Natural killer cell (primary cell): ENCODE measurements at regions not wholly inside any gene's neighbourhood (a gene's known extent, or its start where the extent isn't known, plus 50 kb on each side); places are given as distances from the start of the nearest gene placed in this dataset.

Experiments used
- ATAC-seq, 3 donors: fragments of 150-1000 bp in 2 of 3; fragments of 200-7000 bp in 1 of 3; cut with Tn5 transposase; 1 replicate in 1 of 3; 2 replicates in 2 of 3; pipeline ENCODE4 v1.10.0; 2021; ENCODE audit warnings: mild to moderate bottlenecking in 2 of 3, moderate library complexity in 2 of 3
- DNase-seq, 2 donors: peaks; one replicate each; pipeline versions ENCODE4 v3.0.0 to v3.0.0-alpha.2; 2013 to 2021; ENCODE audit warnings: mixed read lengths in 1 of 2
- H3K27ac ChIP-seq: one replicate; pipeline ENCODE4 v1.5.1; 2013; ENCODE audit warnings: mild to moderate bottlenecking, low read length
- H3K27me3 ChIP-seq: one replicate; pipeline ENCODE4 v1.6.1; 2013; ENCODE audit warnings: low read length; ENCODE audit not compliant: control insufficient read depth, insufficient read depth
- H3K36me3 ChIP-seq: one replicate; pipeline ENCODE4 v1.6.1; 2013; ENCODE audit warnings: low read length; ENCODE audit not compliant: control insufficient read depth, insufficient read depth
- H3K4me1 ChIP-seq: one replicate; pipeline ENCODE4 v1.6.1; 2013; ENCODE audit warnings: low read length; ENCODE audit not compliant: control insufficient read depth, insufficient read depth
- H3K4me3 ChIP-seq: one replicate; pipeline ENCODE4 v1.5.1; 2013; ENCODE audit warnings: low read length
- H3K9me3 ChIP-seq: one replicate; pipeline ENCODE4 v1.6.1; 2013; ENCODE audit warnings: low read length; ENCODE audit not compliant: control insufficient read depth, insufficient read depth
- H3K27ac Mint-ChIP-seq, 2 donors: one replicate each; pipeline ENCODE4 v1.8.0; 2022; ENCODE audit warnings: mild to moderate bottlenecking in 2 of 2, mixed read lengths in 2 of 2, moderate library complexity in 1 of 2
- H3K27me3 Mint-ChIP-seq, 2 donors: one replicate each; pipeline ENCODE4 v1.8.0; 2022; ENCODE audit warnings: low read depth in 2 of 2, mixed read lengths in 2 of 2
- H3K36me3 Mint-ChIP-seq: one replicate; pipeline ENCODE4 v1.8.0; 2022; ENCODE audit warnings: mixed read lengths
- H3K4me1 Mint-ChIP-seq, 2 donors: one replicate each; pipeline ENCODE4 v1.8.0; 2022; ENCODE audit warnings: mixed read lengths in 2 of 2
- H3K4me3 Mint-ChIP-seq: one replicate; pipeline ENCODE4 v1.8.0; 2022; ENCODE audit warnings: mild to moderate bottlenecking, moderate library complexity, mixed read lengths
- H3K9me3 Mint-ChIP-seq, 2 donors: one replicate each; pipeline ENCODE4 v1.8.0; 2022; ENCODE audit warnings: mixed read lengths in 2 of 2
- CTCF ChIP-seq: fragments of 200-600 bp; IDR thresholded peaks from one replicate; pipeline ENCODE4 v1.8.0; 2022; ENCODE audit warnings: antibody characterized with exemption
- WGBS: methylation state at CpG from one replicate; pipeline ENCODE4 v1.1.7; 2013; ENCODE audit warnings: missing lambda C conversion rate; ENCODE audit not compliant: insufficient coverage; 5-methylcytosine and 5-hydroxymethylcytosine counted together
- intact Hi-C: fragments of 100-400 bp; cut with micrococcal nuclease; formaldehyde crosslinking; loops from one replicate; pipeline ENCODE4 v1.14.2; 2022

- DNase-seq (no peak), ATAC-seq (no peak)
- no peaks in the 10 kb centered on the region for H3K4me1 Mint-ChIP-seq
- Histone ChIP-seq H3K27ac (no peak overlapping the region), H3K4me1 (no peaks in the 10 kb centered on the region), H3K4me3 (no peak overlapping the region), H3K36me3 (no peaks in the 10 kb centered on the region), H3K27me3 (no peaks in the 10 kb centered on the region), H3K9me3 (no peaks in the 10 kb centered on the region)
- 88% methylated on average over 6 of the region's 8 CpGs for WGBS
- TF ChIP-seq CTCF = no peak
- no peak overlapping the region for H3K4me3 Mint-ChIP-seq
- no peaks in the 10 kb centered on the region for H3K9me3 Mint-ChIP-seq
- intact Hi-C loops = no loop called here
- H3K27ac Mint-ChIP-seq = no peak overlapping the region
- peaks cover 10 to 15% of the 10 kb centered on the region in 2 donors for H3K27me3 Mint-ChIP-seq
- no peaks in the 10 kb centered on the region for H3K36me3 Mint-ChIP-seq
Measured at GRCh38 chr3:13717222-13717895, 162.5 kb downstream of the WNT7A start.

- intact Hi-C loops = no loop called here
- Mint-ChIP-seq H3K27me3 (peaks cover 14 to 15% of the 10 kb centered on the region in 2 donors), H3K4me3 (no peak overlapping the region), H3K27ac (no peak overlapping the region), H3K36me3 (no peaks in the 10 kb centered on the region), H3K9me3 (no peaks in the 10 kb centered on the region), H3K4me1 (no peaks in the 10 kb centered on the region)
- H3K9me3 ChIP-seq = no peaks in the 10 kb centered on the region
- DNase-seq (no peak), ATAC-seq (no peak)
- no peak overlapping the region for H3K4me3 ChIP-seq
- WGBS = 87% methylated on average over 7 of the region's 7 CpGs
- no peak overlapping the region for H3K27ac ChIP-seq
- H3K4me1 ChIP-seq = no peaks in the 10 kb centered on the region
- no peaks in the 10 kb centered on the region for H3K27me3 ChIP-seq
- H3K36me3 ChIP-seq = no peaks in the 10 kb centered on the region
- no peak for TF ChIP-seq CTCF
Measured at GRCh38 chr3:13716540-13717221, 163.2 kb downstream of the WNT7A start.

- 83% methylated on average over 4 of the region's 4 CpGs for WGBS
- H3K36me3 ChIP-seq = no peaks in the 10 kb centered on the region
- H3K4me3 Mint-ChIP-seq = no peak overlapping the region
- H3K27ac ChIP-seq = no peak overlapping the region
- intact Hi-C loops = no loop called here
- H3K4me1 Mint-ChIP-seq = no peaks in the 10 kb centered on the region
- no peaks in the 10 kb centered on the region for H3K9me3 Mint-ChIP-seq
- no peaks in the 10 kb centered on the region for H3K36me3 Mint-ChIP-seq
- H3K27me3 ChIP-seq = no peaks in the 10 kb centered on the region
- H3K9me3 ChIP-seq = no peaks in the 10 kb centered on the region
- no peak overlapping the region for H3K4me3 ChIP-seq
- TF ChIP-seq CTCF = no peak
- no peak overlapping the region for H3K27ac Mint-ChIP-seq
- H3K27me3 Mint-ChIP-seq = peaks cover 17 to 20% of the 10 kb centered on the region in 2 donors
- DNase-seq (no peak), ATAC-seq (no peak)
- H3K4me1 ChIP-seq = no peaks in the 10 kb centered on the region
Measured at GRCh38 chr3:13715961-13716360, 163.9 kb downstream of the WNT7A start.
